ENCODE measurements at regions not wholly inside any gene's neighbourhood (a gene's known extent, or its start where the extent isn't known, plus 50 kb on each side); places are given as distances from the start of the nearest gene placed in this dataset.
"Not testable (repeated sequence)": the region's sequence is repeated elsewhere in the genome, so short reads cannot be mapped to it uniquely, and the experiment has no call there.

DNA sequence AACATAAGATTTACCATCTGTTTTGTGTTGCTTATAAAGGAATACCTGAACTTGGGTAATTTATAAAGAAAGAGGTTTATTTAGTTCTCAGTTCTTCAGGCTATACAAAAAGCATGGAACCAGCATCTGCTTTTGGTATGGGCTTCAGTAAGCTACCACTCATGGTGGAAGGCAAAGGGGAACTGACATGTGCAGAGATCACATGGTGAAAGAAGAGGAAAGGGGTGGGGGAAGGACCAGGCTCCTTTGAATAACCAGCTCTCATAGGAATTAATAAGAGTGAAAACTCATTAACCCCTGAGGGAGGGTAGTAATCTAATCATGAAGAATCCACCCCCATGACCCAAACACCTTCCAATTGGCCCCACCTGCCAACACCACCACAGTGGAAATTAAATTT lies 89.5 kb upstream of the TMEM170B start:
- ChIA-PET POLR2A (no interaction called here), CTCF (interaction anchor here (1.3 to 2.0 kb wide), 3 partner anchors 12 to 65 kb away, joined by 3 to 8 read pairs (median 5); no protein-coding TSS in a partner anchor)
- DNase-seq (ENCODE audit: extremely low spot score) = no peak
- TF ChIP-seq, protein P1, sequence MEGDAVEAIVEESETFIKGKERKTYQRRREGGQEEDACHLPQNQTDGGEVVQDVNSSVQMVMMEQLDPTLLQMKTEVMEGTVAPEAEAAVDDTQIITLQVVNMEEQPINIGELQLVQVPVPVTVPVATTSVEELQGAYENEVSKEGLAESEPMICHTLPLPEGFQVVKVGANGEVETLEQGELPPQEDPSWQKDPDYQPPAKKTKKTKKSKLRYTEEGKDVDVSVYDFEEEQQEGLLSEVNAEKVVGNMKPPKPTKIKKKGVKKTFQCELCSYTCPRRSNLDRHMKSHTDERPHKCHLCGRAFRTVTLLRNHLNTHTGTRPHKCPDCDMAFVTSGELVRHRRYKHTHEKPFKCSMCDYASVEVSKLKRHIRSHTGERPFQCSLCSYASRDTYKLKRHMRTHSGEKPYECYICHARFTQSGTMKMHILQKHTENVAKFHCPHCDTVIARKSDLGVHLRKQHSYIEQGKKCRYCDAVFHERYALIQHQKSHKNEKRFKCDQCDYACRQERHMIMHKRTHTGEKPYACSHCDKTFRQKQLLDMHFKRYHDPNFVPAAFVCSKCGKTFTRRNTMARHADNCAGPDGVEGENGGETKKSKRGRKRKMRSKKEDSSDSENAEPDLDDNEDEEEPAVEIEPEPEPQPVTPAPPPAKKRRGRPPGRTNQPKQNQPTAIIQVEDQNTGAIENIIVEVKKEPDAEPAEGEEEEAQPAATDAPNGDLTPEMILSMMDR (IDR thresholded peaks at IDR 0.05; ENCODE audit: control extremely low read depth, extremely low read depth, low read depth, missing control alignments) = no peak

DNA sequence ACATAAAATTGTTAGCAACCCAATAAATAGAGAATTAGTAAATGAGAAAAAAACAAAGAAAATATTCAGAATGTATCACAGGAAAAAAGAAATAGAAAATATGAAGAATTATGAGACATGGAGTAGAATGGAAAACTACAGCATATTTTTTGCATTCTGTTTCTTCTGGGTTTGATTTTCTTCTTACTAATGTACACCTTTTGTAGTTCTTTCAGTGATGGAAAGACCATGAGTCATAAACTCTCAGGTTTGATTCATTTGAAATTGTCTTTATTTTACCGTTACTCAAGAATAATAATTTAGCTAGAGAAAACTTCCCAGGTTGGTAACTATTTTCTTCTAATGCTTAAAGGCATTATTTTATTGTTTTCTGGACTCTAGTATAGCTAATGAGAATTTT lies 90.3 kb upstream of the TMEM170B start:
- CTCF ChIA-PET = interaction anchor here (1.0 to 1.6 kb wide), 2 partner anchors 13 to 48 kb away, joined by 3 to 5 read pairs; no protein-coding TSS in a partner anchor
- DNase-seq (ENCODE audit: extremely low spot score) = no peak
- POLR2A ChIA-PET = no interaction called here
- TF ChIP-seq, protein P1 (IDR thresholded peaks at IDR 0.05; ENCODE audit: control extremely low read depth, extremely low read depth, low read depth, missing control alignments) = no peak

DNA sequence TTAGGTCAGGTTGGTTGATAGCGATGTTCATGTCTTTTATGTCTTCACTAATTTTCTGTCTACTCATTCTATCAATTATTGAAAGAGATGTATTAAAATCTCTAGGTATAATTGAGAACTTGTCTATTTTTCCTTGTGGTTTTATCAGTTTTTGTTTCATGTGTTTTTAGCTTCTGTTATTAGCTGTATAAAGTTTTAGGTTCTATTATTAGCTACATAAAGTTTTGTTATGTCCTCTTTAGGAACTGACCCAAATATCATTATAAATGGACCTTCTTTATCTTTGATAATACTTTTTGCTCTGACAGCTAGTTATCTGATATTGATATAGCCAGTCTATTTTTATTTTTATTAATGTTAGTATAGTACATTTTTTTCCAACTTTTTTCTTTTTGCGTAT lies 92.4 kb upstream of the TMEM170B start:
- TF ChIP-seq, protein P1 (IDR thresholded peaks at IDR 0.05; ENCODE audit: control extremely low read depth, extremely low read depth, low read depth, missing control alignments) = no peak
- POLR2A ChIA-PET = no interaction called here
- DNase-seq (ENCODE audit: extremely low spot score) = no peak

DNA sequence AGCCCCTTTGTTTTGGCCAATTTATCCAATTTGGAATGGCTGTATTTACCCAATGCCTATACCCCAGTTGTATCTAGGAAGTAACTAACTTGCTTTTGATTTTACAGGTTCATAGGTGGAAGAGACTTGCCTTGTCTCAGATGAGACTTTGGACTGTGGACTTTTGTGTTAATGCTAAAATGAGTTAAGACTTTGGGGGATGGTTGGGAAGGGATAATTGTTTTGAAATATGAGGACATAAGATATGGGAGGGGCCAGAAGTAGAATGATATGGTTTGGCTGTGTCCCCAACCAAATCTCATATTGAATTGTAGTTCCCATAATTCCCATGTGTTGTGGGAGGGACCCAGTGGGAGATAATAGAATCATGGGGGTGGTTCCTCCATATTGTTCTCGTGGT lies 94.4 kb upstream of the TMEM170B start:
- POLR2A ChIA-PET; DNase-seq (ENCODE audit: extremely low spot score): not testable (repeated sequence)
- CTCF ChIA-PET = interaction anchor here (1.2 to 1.8 kb wide), 2 partner anchors 37 to 53 kb away, joined by 3 to 6 read pairs; no protein-coding TSS in a partner anchor

More for the DNA sequence above, 92.4 kb upstream of the TMEM170B start:
- CTCF ChIA-PET = interaction anchor here (0.9 to 1.6 kb wide), 3 partner anchors 14 to 16 kb away, joined by 3 to 7 read pairs (median 6); no protein-coding TSS in a partner anchor

DNA sequence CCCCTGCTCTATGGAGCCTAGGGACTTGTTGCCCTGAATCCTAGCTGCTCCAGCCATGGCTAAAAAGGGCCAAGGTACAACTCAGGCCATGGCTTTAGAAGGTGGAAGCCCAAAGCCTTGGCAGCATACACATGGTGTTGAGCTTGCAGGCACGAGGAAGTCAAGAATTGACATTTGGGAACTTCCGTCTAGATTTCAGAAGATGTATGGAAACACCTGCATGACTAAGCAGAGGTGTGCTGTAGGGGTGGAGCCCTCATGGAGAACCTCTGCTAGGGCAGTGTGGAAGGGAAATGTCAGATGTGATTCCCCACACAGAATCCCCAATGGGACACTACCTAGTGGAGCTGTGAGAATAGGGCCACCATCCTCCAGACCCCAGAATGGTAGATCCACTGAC lies 95.1 kb upstream of the TMEM170B start:
- CTCF ChIA-PET = interaction anchor here (1.2 kb wide), 1 partner anchor 37 kb away, joined by 3 read pairs; no protein-coding TSS in a partner anchor
- TF ChIP-seq, protein P1 (IDR thresholded peaks at IDR 0.05; ENCODE audit: control extremely low read depth, extremely low read depth, low read depth, missing control alignments) = no peak
- POLR2A ChIA-PET = no interaction called here
- DNase-seq (ENCODE audit: extremely low spot score) = no peak

DNA sequence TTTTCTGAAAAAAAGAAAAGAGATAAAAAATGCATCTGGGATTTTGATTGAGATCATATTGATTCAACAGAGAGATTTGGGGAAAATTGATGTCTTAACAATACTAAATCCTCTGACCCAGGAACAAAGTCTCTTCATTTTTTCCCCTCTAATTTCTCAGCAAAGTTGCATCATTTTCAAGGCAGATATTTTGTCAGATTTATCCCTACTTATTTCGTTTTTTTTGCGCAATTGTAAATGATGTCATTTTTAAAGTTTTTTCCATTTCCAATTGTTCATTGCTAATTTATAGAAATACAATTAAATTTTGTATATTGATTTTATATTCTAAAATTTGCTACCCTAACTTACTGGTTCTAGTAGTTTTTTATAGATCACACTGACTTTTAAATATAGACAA lies 97.7 kb upstream of the TMEM170B start:
- TF ChIP-seq, protein P1 (IDR thresholded peaks at IDR 0.05; ENCODE audit: control extremely low read depth, extremely low read depth, low read depth, missing control alignments) = no peak
- CTCF ChIA-PET = interaction anchor here (1.3 to 2.7 kb wide), 3 partner anchors 10 to 39 kb away, joined by 4 to 6 read pairs (median 6); no protein-coding TSS in a partner anchor
- POLR2A ChIA-PET = no interaction called here
- no peak for DNase-seq (ENCODE audit: extremely low spot score)

DNA sequence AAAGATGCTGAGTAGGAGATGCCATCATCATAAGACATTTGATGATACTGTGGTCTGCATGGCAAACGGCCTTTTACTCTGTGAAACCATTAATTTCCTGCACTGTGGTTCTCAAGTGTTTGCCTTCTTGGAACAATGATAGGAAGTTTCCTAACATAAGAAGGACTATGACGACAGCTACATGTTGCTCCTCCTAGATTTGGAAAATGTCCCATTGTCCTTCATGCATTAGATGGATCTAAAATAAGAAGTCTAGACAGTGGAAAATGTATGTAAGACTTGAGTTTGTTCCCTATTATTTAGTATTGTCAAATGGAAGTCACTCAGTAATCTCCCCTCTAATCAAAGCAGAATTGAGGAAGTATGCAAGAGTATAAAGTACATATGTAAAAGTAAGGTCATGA lies 98.5 kb upstream of the TMEM170B start:
- CTCF ChIA-PET = interaction anchor here (1.1 to 2.7 kb wide), 4 partner anchors 9 to 58 kb away, joined by 4 to 6 read pairs (median 6); no protein-coding TSS in a partner anchor
- no peak for DNase-seq (ENCODE audit: extremely low spot score)
- POLR2A ChIA-PET = no interaction called here

More for the DNA sequence above, 98.5 kb upstream of the TMEM170B start:
- TF ChIP-seq, protein P1 (IDR thresholded peaks at IDR 0.05; ENCODE audit: control extremely low read depth, extremely low read depth, low read depth, missing control alignments) = no peak

Measured in GM10248 (cell line).